IMR-90 (cell line): ENCODE measurements at regions not wholly inside any gene's neighbourhood (a gene's known extent, or its start where the extent isn't known, plus 50 kb on each side); places are given as distances from the start of the nearest gene placed in this dataset.
A peak's percentile ranks its signal among the peaks of the same experiment; 100 is the strongest.

Experiments used
- ATAC-seq: fragments of 200-7000 bp; cut with Tn5 transposase; 2 replicates; pipeline ENCODE4 v1.9.1; 2020; ENCODE audit warnings: low read depth, mild to moderate bottlenecking, moderate library complexity
- BruUV-seq: library from RNA; stranded (reverse); fragments of 400-500 nt; replicated peaks from 2 replicates; lab custom pipeline; 2021; lab: Mats Ljungman, UMichigan
- CTCF ChIA-PET: fragments of 300-600 bp; formaldehyde crosslinking; extraction: SDS; loops from one replicate; lab custom pipeline; 2021; ENCODE audit warnings: antibody characterized with exemption; lab: Yijun Ruan, JAX
- POLR2A ChIA-PET: fragments of 300-600 bp; sonication (Branson Sonifier 250); formaldehyde crosslinking; loops from one replicate; lab custom pipeline; 2022; ENCODE audit warnings: antibody characterized with exemption; ENCODE audit not compliant: unreplicated experiment; lab: Charles Lee
- DNase-seq: peaks from one replicate; pipeline ENCODE4 v3.0.0; 2013
- H2AFZ ChIP-seq: replicated peaks from 2 replicates; pipeline ENCODE3; 2013; ENCODE audit warnings: low read length, mild to moderate bottlenecking; ENCODE audit not compliant: poor library complexity
- H2AK5ac ChIP-seq: 2 replicates; pipeline ENCODE4 v1.6.1; 2013; ENCODE audit warnings: low read depth, low read length, inconsistent platforms
- H2AK9ac ChIP-seq: replicated peaks from 2 replicates; pipeline ENCODE3; 2013; ENCODE audit warnings: mild to moderate bottlenecking, low read depth, low read length, moderate library complexity; ENCODE audit not compliant: poor library complexity
- H2BK120ac ChIP-seq: 2 replicates; pipeline ENCODE4 v1.6.1; 2013; ENCODE audit warnings: low read depth, low read length, inconsistent platforms
- H2BK15ac ChIP-seq: 3 replicates; pipeline ENCODE4 v1.6.1; 2013; ENCODE audit warnings: low read depth, low read length, inconsistent platforms
- H2BK20ac ChIP-seq: 2 replicates; pipeline ENCODE4 v1.6.1; 2013; ENCODE audit warnings: low read depth, mild to moderate bottlenecking, inconsistent platforms, low read length, moderate library complexity
- H2BK5ac ChIP-seq: 2 replicates; pipeline ENCODE4 v1.6.1; 2013; ENCODE audit warnings: mild to moderate bottlenecking, low read depth, low read length, inconsistent platforms; ENCODE audit not compliant: poor library complexity, severe bottlenecking
- H3K14ac ChIP-seq: replicated peaks from 2 replicates; pipeline ENCODE4 v1.6.1; 2013; ENCODE audit warnings: low read depth, low read length, inconsistent platforms
- H3K18ac ChIP-seq: 2 replicates; pipeline ENCODE4 v1.6.1; 2013; ENCODE audit warnings: low read depth, low read length, control low read depth
- H3K23ac ChIP-seq: 2 replicates; pipeline ENCODE4 v1.6.1; 2013; ENCODE audit warnings: low read depth, low read length, inconsistent platforms
- H3K27ac ChIP-seq: 2 replicates; pipeline ENCODE4 v1.5.1; 2013; ENCODE audit warnings: mild to moderate bottlenecking, control low read depth, low read length; ENCODE audit not compliant: insufficient read depth
- H3K27me3 ChIP-seq: 2 replicates; pipeline ENCODE4 v1.6.1; 2013; ENCODE audit warnings: low read length; ENCODE audit not compliant: control insufficient read depth, insufficient read depth
- H3K36me3 ChIP-seq: 2 replicates; pipeline ENCODE4 v1.6.1; 2013; ENCODE audit warnings: low read length, mixed read lengths; ENCODE audit not compliant: control insufficient read depth, insufficient read depth
- H3K4ac ChIP-seq: 2 replicates; pipeline ENCODE4 v1.6.1; 2013; ENCODE audit warnings: low read depth, low read length, inconsistent platforms
- H3K4me1 ChIP-seq: 2 replicates; pipeline ENCODE4 v1.6.1; 2013; ENCODE audit warnings: low read length, mixed read lengths; ENCODE audit not compliant: control insufficient read depth, insufficient read depth
- H3K4me2 ChIP-seq: 2 replicates; pipeline ENCODE4 v1.6.1; 2013; ENCODE audit warnings: low read depth, mild to moderate bottlenecking, control low read depth, low read length, moderate library complexity
- H3K4me3 ChIP-seq: 2 replicates; pipeline ENCODE4 v1.5.1; 2013; ENCODE audit warnings: low read depth, mild to moderate bottlenecking, control low read depth, low read length, moderate library complexity; ENCODE audit not compliant: insufficient read depth
- H3K56ac ChIP-seq: 2 replicates; pipeline ENCODE4 v1.6.1; 2013; ENCODE audit warnings: low read length, inconsistent platforms; ENCODE audit not compliant: insufficient read depth; ENCODE audit errors: extremely low read depth
- H3K79me1 ChIP-seq, 2 experiments: 2 replicates each; pipeline ENCODE4 v1.6.1; 2013; ENCODE audit warnings: low read length in 2 of 2, inconsistent platforms in 1 of 2, low read depth in 1 of 2
- H3K9ac ChIP-seq: 2 replicates; pipeline ENCODE4 v1.6.1; 2013; ENCODE audit warnings: low read depth, low read length, control low read depth
- H3K9me1 ChIP-seq: 2 replicates; pipeline ENCODE4 v1.6.1; 2013; ENCODE audit warnings: low read length, inconsistent platforms; ENCODE audit not compliant: insufficient read depth
- H3K9me3 ChIP-seq: 2 replicates; pipeline ENCODE4 v1.6.1; 2013; ENCODE audit warnings: low read length; ENCODE audit not compliant: control insufficient read depth, insufficient read depth
- H4K20me1 ChIP-seq: 2 replicates; pipeline ENCODE4 v1.6.1; 2013; ENCODE audit warnings: low read length, inconsistent platforms; ENCODE audit not compliant: insufficient read depth
- H4K5ac ChIP-seq: 2 replicates; pipeline ENCODE4 v1.6.1; 2013; ENCODE audit warnings: mild to moderate bottlenecking, low read depth, low read length, control low read depth
- H4K8ac ChIP-seq, 2 experiments: 2 replicates each; pipeline ENCODE4 v1.6.1; 2013; ENCODE audit warnings: low read depth in 2 of 2, low read length in 2 of 2, control low read depth in 1 of 2, inconsistent platforms in 1 of 2
- H4K91ac ChIP-seq: 2 replicates; pipeline ENCODE4 v1.6.1; 2013; ENCODE audit warnings: low read depth, low read length, inconsistent platforms; ENCODE audit not compliant: insufficient read depth
- BHLHE40 ChIP-seq: fragments of 150-350 bp; IDR thresholded peaks from 2 replicates; pipeline ENCODE4 v1.6.1; 2016; ENCODE audit warnings: mild to moderate bottlenecking, low read depth, low read length
- CEBPB ChIP-seq: IDR thresholded peaks from 2 replicates; pipeline ENCODE4 v1.6.1; 2012; ENCODE audit warnings: low read depth, low read length, improper control_type of control experiment
- CHD1 ChIP-seq: IDR thresholded peaks from 2 replicates; pipeline ENCODE4 v1.6.1; 2012; ENCODE audit warnings: low read depth, low read length, improper control_type of control experiment
- CTCF ChIP-seq: conservative IDR thresholded peaks from 2 replicates; pipeline ENCODE4 v1.5.1; 2012; ENCODE audit warnings: mild to moderate bottlenecking, low read depth, low read length, improper control_type of control experiment
- ELK1 ChIP-seq: fragments of 150-350 bp; IDR thresholded peaks from 2 replicates; pipeline ENCODE4 v1.6.1; 2016; ENCODE audit warnings: low read depth, mild to moderate bottlenecking, low read length, moderate library complexity, borderline replicate concordance
- FOS ChIP-seq: fragments of 150-350 bp; IDR thresholded peaks from 2 replicates; pipeline ENCODE4 v1.6.1; 2016; ENCODE audit warnings: low read depth, low read length
- MAFK ChIP-seq: IDR thresholded peaks from 2 replicates; pipeline ENCODE4 v1.6.1; 2012; ENCODE audit warnings: low read depth, low read length, improper control_type of control experiment
- MAZ ChIP-seq: IDR thresholded peaks from 2 replicates; pipeline ENCODE4 v1.6.1; 2012; ENCODE audit warnings: low read depth, mild to moderate bottlenecking, low read length, improper control_type of control experiment, moderate library complexity, borderline replicate concordance
- MXI1 ChIP-seq: IDR thresholded peaks from 2 replicates; pipeline ENCODE4 v1.6.1; 2012; ENCODE audit warnings: low read depth, mild to moderate bottlenecking, low read length, moderate library complexity, borderline replicate concordance
- NFE2L2 ChIP-seq: fragments of 150-350 bp; IDR thresholded peaks from 2 replicates; pipeline ENCODE4 v1.6.1; 2016; ENCODE audit warnings: low read depth, mild to moderate bottlenecking, low read length
- POLR2A ChIP-seq: IDR thresholded peaks from 2 replicates; pipeline ENCODE4 v1.6.1; 2012; ENCODE audit warnings: mild to moderate bottlenecking, low read depth, low read length
- RAD21 ChIP-seq: IDR thresholded peaks from 2 replicates; pipeline ENCODE4 v1.6.1; 2012; ENCODE audit warnings: low read length, improper control_type of control experiment
- RCOR1 ChIP-seq: IDR thresholded peaks from 2 replicates; pipeline ENCODE4 v1.6.1; 2012; ENCODE audit warnings: mild to moderate bottlenecking, low read length, improper control_type of control experiment; ENCODE audit not compliant: insufficient replicate concordance
- RFX5 ChIP-seq: IDR thresholded peaks from 2 replicates; pipeline ENCODE4 v1.8.0; 2012; ENCODE audit warnings: low read depth, mild to moderate bottlenecking, low read length, moderate library complexity
- SMC3 ChIP-seq: fragments of 150-350 bp; IDR thresholded peaks from 2 replicates; pipeline ENCODE4 v1.6.1; 2016; ENCODE audit warnings: low read depth, mild to moderate bottlenecking, antibody characterized with exemption, low read length, moderate library complexity
- WGBS, 2 experiments: methylation state at CpG; one replicate each; pipeline versions ENCODE4 v1.1.5 to v1.1.7; 2013; ENCODE audit warnings: missing lambda C conversion rate in 2 of 2; ENCODE audit not compliant: insufficient read length in 1 of 2; ENCODE audit errors: extremely low coverage in 2 of 2; 5-methylcytosine and 5-hydroxymethylcytosine counted together
- dilution Hi-C: fragments of 300-500 bp; cut with HindIII; formaldehyde crosslinking; loops from one replicate; pipeline ENCODE4 v1.14.3; 2018; ENCODE audit warnings: low sequenced_read_pairs; ENCODE audit not compliant: unreplicated experiment
- in situ Hi-C: fragments of 300-500 bp; cut with MboI; formaldehyde crosslinking; loops from 3 replicates; pipeline ENCODE4 v1.14.3; 2019; ENCODE audit warnings: low sequenced_read_pairs, inconsistent platforms, mixed read lengths
- intact Hi-C: fragments of 100-400 bp; cut with micrococcal nuclease; formaldehyde crosslinking; loops from 2 replicates; pipeline ENCODE4 v1.10.0; 2022
- TF ChIP-seq, protein P1 (sequence below): fragments of 150-350 bp; IDR thresholded peaks from 2 replicates; pipeline ENCODE4 v1.6.1; 2017; ENCODE audit warnings: mild to moderate bottlenecking, antibody characterized with exemption, low read length, low read depth

DNA sequence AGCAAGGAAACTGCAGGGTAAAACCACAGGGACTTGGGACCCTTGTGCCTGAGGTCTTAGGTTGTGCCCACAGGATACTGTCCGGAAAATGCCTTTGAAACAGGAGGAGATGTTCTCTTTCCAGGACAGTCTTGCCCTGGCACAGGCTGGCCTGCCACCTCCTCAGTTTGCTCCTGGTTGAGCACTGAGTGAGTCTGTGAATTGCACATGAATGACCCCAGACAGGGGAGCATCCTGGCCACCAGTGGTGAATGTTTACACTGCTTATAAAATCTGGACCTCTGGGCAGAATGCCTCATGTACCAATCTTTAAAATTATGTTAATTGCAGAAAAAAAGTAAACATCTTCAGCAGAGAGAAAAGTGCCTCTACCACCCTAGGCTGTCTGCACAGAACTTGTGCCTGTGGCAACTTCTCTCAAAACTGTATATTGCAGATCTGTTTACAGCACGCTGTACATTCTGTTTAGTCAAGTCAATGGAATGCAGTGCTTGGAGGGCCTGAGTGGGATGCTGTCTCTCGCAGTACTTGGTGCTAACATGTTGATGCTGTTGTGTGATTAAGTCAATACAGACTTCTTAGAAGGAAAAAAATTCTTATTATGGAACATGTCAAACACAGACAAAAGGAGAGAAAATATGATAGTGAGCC, 242.1 kb downstream of the SOD2 start:
- in situ Hi-C loops (no loop called here), dilution Hi-C loops (no loop called here), intact Hi-C loops (no loop called here)
- Histone ChIP-seq H2AK9ac (no peak overlapping the region), H3K4ac (no peak overlapping the region), H2BK5ac (no peak overlapping the region), H3K14ac (no peak overlapping the region), H3K79me1 (no peaks in the 10 kb centered on the region), H3K56ac (no peak overlapping the region), H2AK5ac (no peak overlapping the region), H3K9me1 (no peaks in the 10 kb centered on the region), H3K27ac (no peak overlapping the region), H3K18ac (no peak overlapping the region), H3K23ac (no peak overlapping the region), H2BK120ac (no peak overlapping the region), H3K4me2 (no peak overlapping the region; the same call in 1 of the 2 replicates), H4K5ac (no peak overlapping the region), H2AFZ (no peak overlapping the region), H3K27me3 (no peaks in the 10 kb centered on the region), H4K91ac (no peak overlapping the region), H3K9ac (no peak overlapping the region), H3K4me1 (no peaks in the 10 kb centered on the region; the same call in 1 of the 2 replicates), H4K8ac (no peak overlapping the region), H3K4me3 (no peak overlapping the region), H3K9me3 (no peaks in the 10 kb centered on the region), H2BK20ac (no peak overlapping the region), H2BK15ac (no peak overlapping the region), H4K20me1 (no peaks in the 10 kb centered on the region), H3K36me3 (no peaks in the 10 kb centered on the region)
- DNase-seq (peak; percentile 78), ATAC-seq (peak; percentile 98)
- no TSS peak for BruUV-seq
- ChIA-PET POLR2A (no interaction called here), CTCF (interaction anchor here (1.0 to 1.4 kb wide), 2 partner anchors 8 to 198 kb away, joined by 3 to 4 read pairs; no protein-coding TSS in a partner anchor)
- TF ChIP-seq SMC3 (no peak), RAD21 (no peak), BHLHE40 (no peak), RFX5 (no peak), CEBPB (no peak), RCOR1 (no peak), MAFK (no peak), ELK1 (no peak), CHD1 (no peak), FOS (no peak), MXI1 (no peak), NFE2L2 (no peak), CTCF (no peak), POLR2A (no peak), MAZ (no peak)
- TF ChIP-seq, protein P1, sequence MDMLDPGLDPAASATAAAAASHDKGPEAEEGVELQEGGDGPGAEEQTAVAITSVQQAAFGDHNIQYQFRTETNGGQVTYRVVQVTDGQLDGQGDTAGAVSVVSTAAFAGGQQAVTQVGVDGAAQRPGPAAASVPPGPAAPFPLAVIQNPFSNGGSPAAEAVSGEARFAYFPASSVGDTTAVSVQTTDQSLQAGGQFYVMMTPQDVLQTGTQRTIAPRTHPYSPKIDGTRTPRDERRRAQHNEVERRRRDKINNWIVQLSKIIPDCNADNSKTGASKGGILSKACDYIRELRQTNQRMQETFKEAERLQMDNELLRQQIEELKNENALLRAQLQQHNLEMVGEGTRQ: no peak
- no CpG with 5 or more reads among the region's 3 CpGs for WGBS, 2 experiments
